HepG2 (cell line): ENCODE measurements at regions not wholly inside any gene's neighbourhood (a gene's known extent, or its start where the extent isn't known, plus 50 kb on each side); places are given as distances from the start of the nearest gene placed in this dataset.

Experiments used
- ATAC-seq: fragments of 200-7000 bp; cut with Tn5 transposase; 3 replicates; pipeline ENCODE4 v1.9.1; 2020; ENCODE audit warnings: mild to moderate bottlenecking, moderate library complexity
- BruUV-seq: library from RNA; stranded (reverse); fragments of 400-500 nt; replicated peaks from 2 replicates; lab custom pipeline; 2021; lab: Mats Ljungman, UMichigan
- CTCF ChIA-PET: fragments of 300-600 bp; formaldehyde crosslinking; extraction: SDS; loops from one replicate; lab custom pipeline; 2021; ENCODE audit warnings: low total read pairs, inconsistent platforms, low intra/inter-chr PET ratio; lab: Yijun Ruan, JAX
- POLR2A ChIA-PET: fragments of 350-600 bp; sonication (Branson Sonifier 250); formaldehyde crosslinking; loops from one replicate; lab custom pipeline; 2020; ENCODE audit warnings: antibody characterized with exemption, inconsistent platforms; lab: Yijun Ruan, JAX
- DNase-seq: peaks from one replicate; pipeline ENCODE4 v3.0.0-alpha.2; 2015; ENCODE audit warnings: low spot score
- FAIRE-seq: peaks from 3 replicates; lab custom pipeline; 2011; peaks lifted over from hg19 to GRCh38; lab: Jason Lieb, UNC
- H2AFZ ChIP-seq: one replicate; pipeline ENCODE4 v1.6.1; 2011; ENCODE audit warnings: low read length, inconsistent platforms
- H3K27ac ChIP-seq: fragments of 300-600 bp; 3 replicates; pipeline ENCODE4 v1.8.0; 2011; ENCODE audit warnings: mixed run types, mild to moderate bottlenecking, mixed read lengths, low read length, inconsistent platforms; ENCODE audit not compliant: insufficient read depth; ENCODE audit errors: extremely low read length
- H3K27me3 ChIP-seq, 2 experiments: fragments of 200-600 bp in 1 of 2; 2 replicates in 1 of 2; 3 replicates in 1 of 2; pipeline versions ENCODE4 v1.6.0 to v1.8.0; 2011; ENCODE audit warnings: low read length in 2 of 2, mild to moderate bottlenecking in 2 of 2, moderate library complexity in 2 of 2, inconsistent platforms in 1 of 2; ENCODE audit not compliant: insufficient read depth in 2 of 2, control insufficient read depth in 1 of 2
- H3K36me3 ChIP-seq, 2 experiments: fragments of 200-600 bp in 1 of 2; replicated peaks in 1 of 2; 2 replicates in 1 of 2; 3 replicates in 1 of 2; pipeline versions ENCODE4 v1.5.1 to v1.8.0; 2011; ENCODE audit warnings: low read length in 2 of 2, inconsistent platforms in 1 of 2; ENCODE audit not compliant: insufficient read depth in 2 of 2, control insufficient read depth in 1 of 2
- H3K4me1 ChIP-seq: 2 replicates; pipeline ENCODE4 v1.5.1; 2012; ENCODE audit warnings: low read length, inconsistent platforms; ENCODE audit not compliant: insufficient read depth
- H3K4me2 ChIP-seq: 2 replicates; pipeline ENCODE4 v1.6.0; 2011; ENCODE audit warnings: low read depth, low read length, inconsistent platforms
- H3K4me3 ChIP-seq, 3 experiments: fragments of 200-600 bp in 1 of 3; sonication (generic), shearing (Covaris generic) in 1 of 3; replicated peaks in 1 of 3; 2 replicates each; pipeline ENCODE4 v1.5.1; 2011 to 2016; ENCODE audit warnings: low read length in 3 of 3, inconsistent platforms in 2 of 3, low read depth in 2 of 3, mild to moderate bottlenecking in 2 of 3, control low read depth in 1 of 3, mixed read lengths in 1 of 3; ENCODE audit not compliant: insufficient read depth in 1 of 3
- H3K79me2 ChIP-seq: one replicate; pipeline ENCODE4 v1.6.1; 2011; ENCODE audit warnings: low read length, inconsistent platforms; ENCODE audit not compliant: insufficient read depth
- H3K9ac ChIP-seq: 2 replicates; pipeline ENCODE4 v1.6.0; 2011; ENCODE audit warnings: mild to moderate bottlenecking, low read depth, low read length, inconsistent platforms; ENCODE audit not compliant: insufficient read depth
- H3K9me3 ChIP-seq: 2 replicates; pipeline ENCODE4 v1.5.1; 2012; ENCODE audit warnings: mild to moderate bottlenecking, low read length
- H4K20me1 ChIP-seq: 2 replicates; pipeline ENCODE4 v1.6.0; 2011; ENCODE audit warnings: inconsistent platforms, mild to moderate bottlenecking, low read length, moderate library complexity; ENCODE audit not compliant: insufficient read depth
- ARNTL ChIP-seq: sonication (generic); formaldehyde crosslinking; IDR thresholded peaks from 2 replicates; pipeline ENCODE4 v1.4.0; 2020; ENCODE audit warnings: mild to moderate bottlenecking, missing genetic modification reagents
- BRD4 ChIP-seq: sonication (generic); formaldehyde crosslinking; IDR thresholded peaks from 2 replicates; pipeline ENCODE4 v1.4.0; 2020; ENCODE audit warnings: missing genetic modification reagents
- DRAP1 ChIP-seq: IDR thresholded peaks from 2 replicates; pipeline ENCODE4 v1.6.1; 2016; ENCODE audit warnings: missing genetic modification reagents, missing compliant biosample characterization
- MYNN ChIP-seq: sonication (generic); formaldehyde crosslinking; IDR thresholded peaks from 2 replicates; pipeline ENCODE4 v1.4.0; 2020; ENCODE audit warnings: mild to moderate bottlenecking, low read depth, missing genetic modification reagents
- NFATC3 ChIP-seq: sonication (generic); formaldehyde crosslinking; IDR thresholded peaks from 2 replicates; pipeline ENCODE4 v1.5.1; 2020; ENCODE audit warnings: mild to moderate bottlenecking, missing genetic modification reagents
- TEAD2 ChIP-seq: sonication (generic); formaldehyde crosslinking; IDR thresholded peaks from 2 replicates; pipeline ENCODE4 v1.9.0; 2021; ENCODE audit warnings: missing genetic modification reagents
- XBP1 ChIP-seq: sonication (generic); formaldehyde crosslinking; IDR thresholded peaks from 2 replicates; pipeline ENCODE4 v1.5.0; 2020; ENCODE audit warnings: missing genetic modification reagents
- ZBED4 ChIP-seq: sonication (generic); formaldehyde crosslinking; IDR thresholded peaks from 2 replicates; pipeline ENCODE4 v1.4.0; 2020; ENCODE audit warnings: missing genetic modification reagents, borderline replicate concordance
- ZFP36L2 ChIP-seq: sonication (generic); formaldehyde crosslinking; IDR thresholded peaks from 2 replicates; pipeline ENCODE4 v1.4.0; 2020; ENCODE audit warnings: missing genetic modification reagents
- ZNF605 ChIP-seq: sonication (generic); formaldehyde crosslinking; IDR thresholded peaks from 2 replicates; pipeline ENCODE4 v1.8.0; 2022; ENCODE audit warnings: mild to moderate bottlenecking, missing genetic modification reagents
- WGBS: methylation state at CpG from one replicate; pipeline ENCODE4 v1.1.6; 2017; ENCODE audit warnings: low lambda C conversion rate; 5-methylcytosine and 5-hydroxymethylcytosine counted together
- in situ Hi-C: cut with HindIII; loops from 2 replicates; pipeline ENCODE4 v1.10.0; 2017; ENCODE audit warnings: low pct_unique_long_range_greater_than_20kb; ENCODE audit not compliant: extremely low pct_ligation_motif_present
- intact Hi-C: fragments of 100-400 bp; cut with micrococcal nuclease; formaldehyde crosslinking; loops from one replicate; pipeline ENCODE4 v1.10.0; 2022; ENCODE audit not compliant: unreplicated experiment

GRCh38 chr16:16909126-16909525 is 530.2 kb downstream of the NPIPA7 start:
- H3K4me2 ChIP-seq = no peak overlapping the region
- H2AFZ ChIP-seq = no peak overlapping the region
- H3K27me3 ChIP-seq = no peaks in the 10 kb centered on the region
- FAIRE-seq = no peak
- BruUV-seq = no TSS peak
- H3K9ac ChIP-seq = no peak overlapping the region
- ATAC-seq = no peak
- ChIA-PET CTCF (no interaction called here), POLR2A (no interaction called here)
- H3K27ac ChIP-seq = no peak overlapping the region
- TF ChIP-seq TEAD2 (CRISPR knock-in tag) (no peak), BRD4 (CRISPR knock-in tag) (no peak), ARNTL (CRISPR knock-in tag) (no peak), ZBED4 (CRISPR knock-in tag) (no peak), MYNN (CRISPR knock-in tag) (no peak), ZNF605 (CRISPR knock-in tag) (no peak), NFATC3 (CRISPR knock-in tag) (no peak), ZFP36L2 (CRISPR knock-in tag) (no peak), DRAP1 (no peak), XBP1 (CRISPR knock-in tag) (no peak)
- intact Hi-C loops (no loop called here), in situ Hi-C loops (no loop called here)
- H3K4me1 ChIP-seq = no peaks in the 10 kb centered on the region
- H3K36me3 ChIP-seq = no peaks in the 10 kb centered on the region
- H3K9me3 ChIP-seq = no peaks in the 10 kb centered on the region
- H3K79me2 ChIP-seq = no peaks in the 10 kb centered on the region
- WGBS = 0% methylated on average over 3 of the region's 3 CpGs
- H4K20me1 ChIP-seq = no peaks in the 10 kb centered on the region
- no peak for DNase-seq
- H3K4me3 ChIP-seq = no peak overlapping the region
